ENCODE measurements at regions not wholly inside any gene's neighbourhood (a gene's known extent, or its start where the extent isn't known, plus 50 kb on each side); places are given as distances from the start of the nearest gene placed in this dataset.

- POLR2A ChIA-PET (ENCODE audit: unreplicated experiment) = no interaction called here
Measured at GRCh38 chrX:116841290-116841689, 378.5 kb upstream of the CT83 start.

GRCh38 chrX:116827063-116827462 is 364.3 kb upstream of the CT83 start:
- no TSS peak for BruUV-seq (replicated peaks)
- ChIA-PET CTCF (no interaction called here), POLR2A (ENCODE audit: unreplicated experiment) (no interaction called here)
- H3K27me3 ChIP-seq (ENCODE audit: low read length) = no peaks in the 10 kb centered on the region
- DNase-seq (no peak), ATAC-seq (no peak)
- no peaks in the 10 kb centered on the region for H3F3A ChIP-seq (ENCODE audit: low read length, unreplicated experiment)
- no peak overlapping the region for H3K4me2 ChIP-seq (ENCODE audit: low read length)
- H3K4me1 ChIP-seq (ENCODE audit: insufficient read depth, low read length) = no peaks in the 10 kb centered on the region
- no peaks in the 10 kb centered on the region for H3K9me3 ChIP-seq (ENCODE audit: low read length)
- no peaks in the 10 kb centered on the region for H3K79me2 ChIP-seq (ENCODE audit: low read length)
- no peaks in the 10 kb centered on the region for H3K36me3 ChIP-seq (ENCODE audit: low read depth, low read length)
- H2AFZ ChIP-seq (ENCODE audit: low read length) = no peak overlapping the region
- H3K4me3 ChIP-seq (ENCODE audit: low read length) = no peak overlapping the region
- intact Hi-C loops (cut with micrococcal nuclease) = no loop called here
- H4K20me1 ChIP-seq (ENCODE audit: low read length) = no peaks in the 10 kb centered on the region
- TF ChIP-seq EZH2 (IDR thresholded peaks at IDR 0.05; ENCODE audit: low read length, unreplicated experiment) (no peak), CTCF (conservative IDR thresholded peaks at IDR 0.05; ENCODE audit: low read depth, low read length) (no peak)
- H3K27ac ChIP-seq (ENCODE audit: low read length) = no peak overlapping the region
- H3K9me2 ChIP-seq (replicated peaks; ENCODE audit: low read length) = no peaks in the 10 kb centered on the region
- H3K9ac ChIP-seq (ENCODE audit: low read length) = no peak overlapping the region

More at GRCh38 chrX:116841290-116841689, 378.5 kb upstream of the CT83 start:
- CTCF ChIA-PET = no interaction called here
- H3F3A ChIP-seq (ENCODE audit: low read length, unreplicated experiment) = no peaks in the 10 kb centered on the region
- no peak for ATAC-seq
- intact Hi-C loops (cut with micrococcal nuclease) = no loop called here
- no peaks in the 10 kb centered on the region for H3K9me2 ChIP-seq (replicated peaks; ENCODE audit: low read length)
- H3K4me2 ChIP-seq (ENCODE audit: low read length) = no peak overlapping the region
- H3K4me1 ChIP-seq (ENCODE audit: insufficient read depth, low read length) = no peaks in the 10 kb centered on the region
- H4K20me1 ChIP-seq (ENCODE audit: low read length) = no peaks in the 10 kb centered on the region
- H3K9ac ChIP-seq (ENCODE audit: low read length) = no peak overlapping the region
- no peak overlapping the region for H2AFZ ChIP-seq (ENCODE audit: low read length)
- H3K36me3 ChIP-seq (ENCODE audit: low read depth, low read length) = no peaks in the 10 kb centered on the region
- no TSS peak for BruUV-seq (replicated peaks)
- H3K9me3 ChIP-seq (ENCODE audit: low read length) = no peaks in the 10 kb centered on the region
- no peak for DNase-seq
- H3K79me2 ChIP-seq (ENCODE audit: low read length) = no peaks in the 10 kb centered on the region
- no peak for TF ChIP-seq EZH2 (IDR thresholded peaks at IDR 0.05; ENCODE audit: low read length, unreplicated experiment)
- no peak for TF ChIP-seq EZH2phosphoT487 (IDR thresholded peaks at IDR 0.05; ENCODE audit: borderline replicate concordance, low read length)
- no peak for TF ChIP-seq CTCF (conservative IDR thresholded peaks at IDR 0.05; ENCODE audit: low read depth, low read length)
- no peak overlapping the region for H3K27ac ChIP-seq (ENCODE audit: low read length)
- no peaks in the 10 kb centered on the region for H3K27me3 ChIP-seq (ENCODE audit: low read length)
- no peak overlapping the region for H3K4me3 ChIP-seq (ENCODE audit: low read length)

GRCh38 chrX:116824785-116825184 is 362.0 kb upstream of the CT83 start:
- H3F3A ChIP-seq (ENCODE audit: low read length, unreplicated experiment) = no peaks in the 10 kb centered on the region
- no peak overlapping the region for H3K9ac ChIP-seq (ENCODE audit: low read length)
- H3K27ac ChIP-seq (ENCODE audit: low read length) = no peak overlapping the region
- H3K9me3 ChIP-seq (ENCODE audit: low read length) = no peaks in the 10 kb centered on the region
- no peak overlapping the region for H2AFZ ChIP-seq (ENCODE audit: low read length)
- no peaks in the 10 kb centered on the region for H4K20me1 ChIP-seq (ENCODE audit: low read length)
- no peak for TF ChIP-seq CTCF (conservative IDR thresholded peaks at IDR 0.05; ENCODE audit: low read depth, low read length)
- no peak for TF ChIP-seq EZH2phosphoT487 (IDR thresholded peaks at IDR 0.05; ENCODE audit: borderline replicate concordance, low read length)
- no peak for TF ChIP-seq EZH2 (IDR thresholded peaks at IDR 0.05; ENCODE audit: low read length, unreplicated experiment)
- POLR2A ChIA-PET (ENCODE audit: unreplicated experiment) = no interaction called here
- H3K4me2 ChIP-seq (ENCODE audit: low read length) = no peak overlapping the region
- intact Hi-C loops (cut with micrococcal nuclease) = no loop called here
- no peaks in the 10 kb centered on the region for H3K27me3 ChIP-seq (ENCODE audit: low read length)
- BruUV-seq (replicated peaks) = no TSS peak
- H3K79me2 ChIP-seq (ENCODE audit: low read length) = no peaks in the 10 kb centered on the region
- no peaks in the 10 kb centered on the region for H3K9me2 ChIP-seq (replicated peaks; ENCODE audit: low read length)
- ATAC-seq (no peak), DNase-seq (no peak)
- no peak overlapping the region for H3K4me3 ChIP-seq (ENCODE audit: low read length)
- no peaks in the 10 kb centered on the region for H3K36me3 ChIP-seq (ENCODE audit: low read depth, low read length)
- CTCF ChIA-PET = no interaction called here
- no peaks in the 10 kb centered on the region for H3K4me1 ChIP-seq (ENCODE audit: insufficient read depth, low read length)
